H1 (cell line): ENCODE measurements at regions not wholly inside any gene's neighbourhood (a gene's known extent, or its start where the extent isn't known, plus 50 kb on each side); places are given as distances from the start of the nearest gene placed in this dataset.

ENCODE experiments used
- CTCF ChIA-PET: fragments of 300-600 bp; sonication (Branson Sonifier 250); formaldehyde crosslinking; loops from one replicate; lab custom pipeline; 2021; ENCODE audit not compliant: partially characterized antibody; lab: Charles Lee
- POLR2A ChIA-PET: fragments of 300-600 bp; sonication (Branson Sonifier 250); formaldehyde crosslinking; loops from one replicate; lab custom pipeline; 2021; ENCODE audit warnings: inconsistent platforms; ENCODE audit not compliant: partially characterized antibody; lab: Charles Lee
- DNase-seq, 2 experiments: peaks; one replicate each; pipeline versions ENCODE4 v3.0.0 to v3.0.0-alpha.2; 2010 to 2022; ENCODE audit warnings: low spot score in 2 of 2, low read depth in 1 of 2, mixed read lengths in 1 of 2
- FAIRE-seq: peaks from 2 replicates; lab custom pipeline; 2011; peaks lifted over from hg19 to GRCh38; lab: Jason Lieb, UNC
- H2AFZ ChIP-seq: 2 replicates; pipeline ENCODE4 v1.8.1; 2012; ENCODE audit warnings: low read length, inconsistent platforms
- H2AK5ac ChIP-seq: 2 replicates; pipeline ENCODE4 v1.6.1; 2013; ENCODE audit warnings: low read depth, low read length
- H2BK120ac ChIP-seq: replicated peaks from 2 replicates; pipeline ENCODE3; 2013; ENCODE audit warnings: low read depth, low read length, inconsistent platforms
- H2BK12ac ChIP-seq: 2 replicates; pipeline ENCODE4 v1.6.1; 2013; ENCODE audit warnings: low read depth, low read length
- H2BK15ac ChIP-seq: 2 replicates; pipeline ENCODE4 v1.6.1; 2013; ENCODE audit warnings: low read length
- H2BK20ac ChIP-seq: 2 replicates; pipeline ENCODE4 v1.6.1; 2013; ENCODE audit warnings: low read length
- H2BK5ac ChIP-seq: 2 replicates; pipeline ENCODE4 v1.6.1; 2013; ENCODE audit warnings: low read depth, low read length
- H3K14ac ChIP-seq: 2 replicates; pipeline ENCODE4 v1.6.1; 2013; ENCODE audit warnings: inconsistent platforms; ENCODE audit not compliant: insufficient read length
- H3K18ac ChIP-seq: 2 replicates; pipeline ENCODE4 v1.6.1; 2013; ENCODE audit warnings: low read length; ENCODE audit errors: extremely low read depth
- H3K23ac ChIP-seq: 2 replicates; pipeline ENCODE4 v1.6.1; 2013; ENCODE audit warnings: inconsistent platforms; ENCODE audit not compliant: insufficient read length
- H3K23me2 ChIP-seq: 2 replicates; pipeline ENCODE4 v1.6.1; 2013; ENCODE audit warnings: low read depth, low read length
- H3K27ac ChIP-seq: 2 replicates; pipeline ENCODE4 v1.6.1; 2011; ENCODE audit warnings: low read depth, low read length, inconsistent platforms
- H3K27me3 ChIP-seq, 4 experiments: replicated peaks in 1 of 4; 1 replicate in 1 of 4; 2 replicates in 3 of 4; pipeline versions ENCODE4 v1.6.1 to v1.8.1; 2011 to 2013; ENCODE audit warnings: low read length in 3 of 4, mild to moderate bottlenecking in 3 of 4, inconsistent platforms in 2 of 4, mixed read lengths in 2 of 4, moderate library complexity in 1 of 4; ENCODE audit not compliant: control insufficient read depth in 3 of 4, insufficient read depth in 3 of 4; ENCODE audit errors: extremely low read depth in 1 of 4
- H3K36me3 ChIP-seq, 4 experiments: 2 replicates each; pipeline versions ENCODE4 v1.6.1 to v1.8.1; 2011 to 2013; ENCODE audit warnings: mild to moderate bottlenecking in 4 of 4, low read length in 3 of 4, moderate library complexity in 2 of 4, control low read depth in 1 of 4, inconsistent platforms in 1 of 4; ENCODE audit not compliant: insufficient read depth in 4 of 4, control insufficient read depth in 2 of 4
- H3K4ac ChIP-seq: replicated peaks from 2 replicates; pipeline ENCODE3; 2013; ENCODE audit warnings: low read length, low read depth, mixed read lengths, inconsistent platforms; ENCODE audit not compliant: insufficient read length
- H3K4me1 ChIP-seq, 4 experiments: replicated peaks in 1 of 4; 1 replicate in 1 of 4; 2 replicates in 3 of 4; pipeline versions ENCODE4 v1.6.1 to v1.8.1; 2011 to 2013; ENCODE audit warnings: low read length in 3 of 4, inconsistent platforms in 2 of 4, mixed read lengths in 1 of 4; ENCODE audit not compliant: insufficient read depth in 4 of 4, control insufficient read depth in 3 of 4
- H3K4me2 ChIP-seq, 2 experiments: 2 replicates each; pipeline versions ENCODE4 v1.6.1 to v1.8.1; 2011 to 2013; ENCODE audit warnings: low read depth in 2 of 2, low read length in 2 of 2, control low read depth in 1 of 2, inconsistent platforms in 1 of 2, mild to moderate bottlenecking in 1 of 2; ENCODE audit not compliant: insufficient read depth in 1 of 2
- H3K4me3 ChIP-seq, 4 experiments: fragments of 200-600, 300-600 bp in 1 of 4; sonication (generic), shearing (Covaris generic), sonication (Bioruptor Twin) in 1 of 4; 2 replicates each; pipeline versions ENCODE4 v1.5.1 to v1.8.1; 2011 to 2016; ENCODE audit warnings: low read length in 4 of 4, low read depth in 3 of 4, control low read depth in 2 of 4, inconsistent platforms in 2 of 4, mild to moderate bottlenecking in 2 of 4, mixed read lengths in 1 of 4, moderate library complexity in 1 of 4; ENCODE audit not compliant: insufficient read depth in 2 of 4; ENCODE audit errors: extremely low read depth in 1 of 4
- H3K56ac ChIP-seq: replicated peaks from 2 replicates; pipeline ENCODE3; 2013; ENCODE audit warnings: low read depth, mild to moderate bottlenecking, mixed read lengths, low read length, inconsistent platforms; ENCODE audit not compliant: insufficient read length
- H3K79me1 ChIP-seq: 2 replicates; pipeline ENCODE4 v1.6.1; 2013; ENCODE audit warnings: low read depth, low read length, control low read depth
- H3K79me2 ChIP-seq, 2 experiments: 2 replicates each; pipeline versions ENCODE4 v1.6.1 to v1.8.1; 2012 to 2013; ENCODE audit warnings: low read length in 2 of 2, mild to moderate bottlenecking in 2 of 2, inconsistent platforms in 1 of 2; ENCODE audit not compliant: insufficient read depth in 2 of 2, control insufficient read depth in 1 of 2
- H3K9ac ChIP-seq, 4 experiments: replicated peaks in 1 of 4; 1 replicate in 1 of 4; 2 replicates in 3 of 4; pipeline versions ENCODE4 v1.6.1 to v1.8.1; 2011 to 2013; ENCODE audit warnings: low read depth in 3 of 4, low read length in 3 of 4, control low read depth in 2 of 4, mild to moderate bottlenecking in 2 of 4, moderate library complexity in 2 of 4, inconsistent platforms in 1 of 4; ENCODE audit errors: extremely low read depth in 1 of 4
- H3K9me3 ChIP-seq, 2 experiments: 2 replicates each; pipeline versions ENCODE4 v1.6.1 to v1.8.1; 2012 to 2013; ENCODE audit warnings: mild to moderate bottlenecking in 2 of 2, moderate library complexity in 2 of 2, control low read depth in 1 of 2, inconsistent platforms in 1 of 2, low read depth in 1 of 2, low read length in 1 of 2, mixed read lengths in 1 of 2; ENCODE audit not compliant: insufficient read depth in 2 of 2
- H4K20me1 ChIP-seq, 2 experiments: replicated peaks in 1 of 2; 2 replicates each; pipeline versions ENCODE3 to v1.8.1; 2011 to 2013; ENCODE audit warnings: inconsistent platforms in 2 of 2, low read length in 2 of 2, mild to moderate bottlenecking in 1 of 2; ENCODE audit not compliant: insufficient read depth in 2 of 2, control insufficient read depth in 1 of 2
- H4K5ac ChIP-seq: 2 replicates; pipeline ENCODE4 v1.6.1; 2013; ENCODE audit warnings: low read length, low read depth, mixed read lengths, inconsistent platforms; ENCODE audit not compliant: insufficient read length
- H4K8ac ChIP-seq: 2 replicates; pipeline ENCODE4 v1.8.0; 2013; ENCODE audit warnings: mild to moderate bottlenecking, moderate library complexity, low read length, inconsistent platforms; ENCODE audit not compliant: insufficient read depth; ENCODE audit errors: extremely low read depth
- H4K91ac ChIP-seq: replicated peaks from 2 replicates; pipeline ENCODE3; 2013; ENCODE audit warnings: low read length, mixed read lengths, inconsistent platforms; ENCODE audit not compliant: insufficient read length
- ATF2 ChIP-seq: IDR thresholded peaks from 2 replicates; pipeline ENCODE4 v1.6.1; 2012; ENCODE audit warnings: low read length, inconsistent platforms
- BACH1 ChIP-seq: IDR thresholded peaks from 2 replicates; pipeline ENCODE4 v1.6.1; 2012; ENCODE audit warnings: low read length, improper control_type of control experiment
- CBX5 ChIP-seq: fragments of 300-800, 300-1000 bp; sonication (generic); IDR thresholded peaks from 2 replicates; pipeline ENCODE4 v1.7.1; 2016; ENCODE audit warnings: antibody characterized with exemption, low read length, low read depth
- CBX8 ChIP-seq: fragments of 300-800, 300-1000 bp; sonication (generic); IDR thresholded peaks from 2 replicates; pipeline ENCODE4 v1.7.1; 2016; ENCODE audit warnings: low read depth, low read length, borderline replicate concordance
- CHD2 ChIP-seq: IDR thresholded peaks from 2 replicates; pipeline ENCODE4 v1.6.1; 2012; ENCODE audit warnings: low read length, improper control_type of control experiment
- GTF2F1 ChIP-seq: IDR thresholded peaks from 2 replicates; pipeline ENCODE4 v1.6.1; 2012; ENCODE audit warnings: low read depth, low read length, improper control_type of control experiment, borderline replicate concordance
- MAFK ChIP-seq: IDR thresholded peaks from 2 replicates; pipeline ENCODE4 v1.6.1; 2012; ENCODE audit warnings: low read depth, mild to moderate bottlenecking, improper control_type of control experiment, low read length
- NRF1 ChIP-seq: IDR thresholded peaks from 2 replicates; pipeline ENCODE4 v1.6.1; 2011; ENCODE audit warnings: mild to moderate bottlenecking, low read depth, low read length, improper control_type of control experiment
- PHF8 ChIP-seq: fragments of 200-600 bp; sonication (generic); conservative IDR thresholded peaks from 2 replicates; pipeline ENCODE4 v1.7.1; 2012; ENCODE audit warnings: low read depth, mild to moderate bottlenecking, inconsistent platforms, low read length, moderate library complexity
- SP1 ChIP-seq: IDR thresholded peaks from 2 replicates; pipeline ENCODE4 v1.6.1; 2011; ENCODE audit warnings: low read depth, low read length
- SUZ12 ChIP-seq: fragments of 200-600 bp; sonication (generic); IDR thresholded peaks from 2 replicates; pipeline ENCODE4 v1.6.1; 2012; ENCODE audit warnings: mild to moderate bottlenecking, inconsistent platforms, low read length, moderate library complexity, mixed read lengths
- TBP ChIP-seq: IDR thresholded peaks from 2 replicates; pipeline ENCODE4 v1.6.1; 2011; ENCODE audit warnings: low read depth, low read length, improper control_type of control experiment
- TCF12 ChIP-seq: IDR thresholded peaks from 2 replicates; pipeline ENCODE4 v1.6.1; 2011; ENCODE audit warnings: low read depth, mild to moderate bottlenecking, low read length
- WGBS, 2 experiments: shearing (Covaris generic) in 1 of 2; methylation state at CpG; one replicate each; pipeline versions ENCODE4 v1.1.6 to v1.1.7; 2013 to 2015; ENCODE audit warnings: low lambda C conversion rate in 2 of 2, mixed read lengths in 2 of 2, inconsistent platforms in 1 of 2, low coverage in 1 of 2, missing lambda C conversion rate in 1 of 2; ENCODE audit not compliant: insufficient replicate concordance in 2 of 2, insufficient coverage in 1 of 2, insufficient read length in 1 of 2; ENCODE audit errors: extremely low coverage in 1 of 2, missing lambda C conversion rate in 1 of 2; 5-methylcytosine and 5-hydroxymethylcytosine counted together

- Histone ChIP-seq H3K23me2 (no peaks in the 10 kb centered on the region), H2BK120ac (no peak overlapping the region), H3K23ac (no peak overlapping the region), H3K4me2 (no peak overlapping the region), H3K27ac (no peak overlapping the region), H3K4me3 (no peak overlapping the region), H2AFZ (no peak overlapping the region), H3K27me3 (no peaks in the 10 kb centered on the region), H4K8ac (no peak overlapping the region), H3K18ac (no peak overlapping the region), H3K9ac (no peak overlapping the region), H2BK12ac (no peak overlapping the region), H3K4ac (no peak overlapping the region), H4K91ac (no peak overlapping the region), H3K79me2 (no peaks in the 10 kb centered on the region), H3K79me1 (no peaks in the 10 kb centered on the region), H3K9me3 (no peaks in the 10 kb centered on the region), H3K56ac (no peak overlapping the region), H2BK15ac (no peak overlapping the region), H2AK5ac (no peak overlapping the region), H3K36me3 (no peaks in the 10 kb centered on the region), H2BK20ac (no peak overlapping the region), H2BK5ac (no peak overlapping the region), H4K5ac (no peak overlapping the region), H3K4me1 (no peaks in the 10 kb centered on the region), H4K20me1 (no peaks in the 10 kb centered on the region), H3K14ac (no peak overlapping the region)
- FAIRE-seq (no peak), DNase-seq (no peak)
- ChIA-PET POLR2A (no interaction called here), CTCF (interaction anchor here (0.8 kb wide), 1 partner anchor 48 kb away, joined by 4 read pairs; no protein-coding TSS in a partner anchor)
- 82% methylated on average over 1 of the region's 1 CpG; no CpG with 5 or more reads in 1 of the 2 experiments for WGBS, 2 experiments
- TF ChIP-seq CHD2 (no peak), CBX5 (no peak), MAFK (no peak), CBX8 (no peak), BACH1 (no peak), PHF8 (no peak), NRF1 (no peak), TBP (no peak), ATF2 (no peak), SP1 (no peak), SUZ12 (no peak), TCF12 (no peak), GTF2F1 (no peak)
Observed at GRCh38 chr4:180913750-180914149, 1329.5 kb upstream of the TENM3 start.
